ENCODE measurements at regions not wholly inside any gene's neighbourhood (a gene's known extent, or its start where the extent isn't known, plus 50 kb on each side); places are given as distances from the start of the nearest gene placed in this dataset.

DNA sequence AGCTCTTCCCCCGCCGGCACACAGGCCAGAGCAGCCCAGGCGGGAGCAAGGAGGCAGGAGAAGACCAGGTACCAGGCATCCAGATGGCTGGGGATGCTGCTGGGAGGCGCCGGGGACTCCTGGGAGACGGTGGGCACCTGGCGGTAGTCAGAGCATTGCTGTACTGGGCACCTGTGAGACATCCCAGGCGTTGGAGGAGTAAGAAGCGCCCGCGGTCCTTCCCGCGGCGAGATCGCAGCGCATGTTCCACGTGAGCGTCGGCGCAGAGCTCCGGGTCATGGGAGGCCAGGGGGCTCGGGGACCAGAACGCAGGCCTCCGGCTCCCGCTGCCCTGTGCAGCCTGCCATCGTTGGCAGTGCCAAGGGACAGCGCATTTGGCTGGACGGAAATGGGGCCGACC, 293.7 kb upstream of the CDYL start:
- H3K27ac Mint-ChIP-seq (ENCODE audit: unreplicated experiment) = no peak overlapping the region
- no peak for DNase-seq (ENCODE audit: low spot score)
- peaks cover 10% of the 10 kb centered on the region for H3K36me3 Mint-ChIP-seq (ENCODE audit: low read depth, unreplicated experiment)

DNA sequence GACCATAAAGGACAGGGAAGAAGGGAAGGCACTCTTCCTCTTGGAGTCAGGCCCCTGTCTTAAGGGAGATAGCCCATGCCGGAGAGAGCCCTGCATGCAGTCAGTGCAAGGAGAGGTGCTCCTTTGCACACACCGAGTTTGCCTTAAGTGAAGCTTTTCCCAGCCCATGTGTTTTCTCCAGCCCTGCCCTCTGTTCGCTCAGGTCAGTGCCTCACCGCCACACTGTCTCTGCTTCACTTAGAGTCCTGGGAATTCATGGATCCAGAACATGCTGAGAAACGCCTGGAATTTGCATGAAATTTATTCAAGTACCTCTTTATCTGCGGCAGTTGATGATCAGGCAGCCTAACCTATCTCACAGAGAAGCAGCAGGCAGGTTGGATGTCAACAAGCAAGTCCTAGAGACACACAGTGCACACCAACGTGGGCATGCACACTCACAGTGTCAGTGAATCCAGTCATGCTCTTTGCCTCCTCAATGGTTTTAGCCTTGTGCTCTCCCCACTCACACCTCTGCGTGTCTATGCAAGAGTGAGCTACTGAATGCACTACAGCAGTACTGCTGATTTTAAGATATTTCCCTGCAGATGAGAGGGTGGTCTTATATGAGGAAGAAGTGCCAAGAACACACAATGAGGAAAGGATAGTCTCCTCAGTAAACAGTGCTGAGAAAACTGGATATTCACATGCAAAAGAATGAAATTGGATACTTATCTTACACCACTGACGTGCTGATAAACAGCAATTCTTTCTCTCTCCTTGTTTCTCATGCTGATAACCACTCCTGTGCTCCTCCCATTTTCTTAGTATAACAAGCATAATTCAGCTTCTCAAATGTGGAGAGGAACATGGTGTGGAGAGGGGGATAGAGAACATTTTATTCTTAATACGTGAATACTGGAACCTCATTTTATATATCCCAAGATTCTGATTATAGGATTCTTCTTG, 295.1 kb upstream of the CDYL start:
- Mint-ChIP-seq H3K4me3 (ENCODE audit: unreplicated experiment) (no peak overlapping the region), H3K4me1 (ENCODE audit: unreplicated experiment) (peaks cover 6% of the 10 kb centered on the region), H3K27ac (ENCODE audit: unreplicated experiment) (no peak overlapping the region), H3K36me3 (ENCODE audit: low read depth, unreplicated experiment) (peaks cover 9% of the 10 kb centered on the region), H3K27me3 (ENCODE audit: unreplicated experiment) (peaks cover 3% of the 10 kb centered on the region), H3K9me3 (ENCODE audit: unreplicated experiment) (peaks cover 4% of the 10 kb centered on the region)
- no peak for DNase-seq (ENCODE audit: low spot score)
- no peak for TF ChIP-seq CTCF (IDR thresholded peaks at IDR 0.05; ENCODE audit: unreplicated experiment)

More for the DNA sequence above, 293.7 kb upstream of the CDYL start:
- H3K4me1 Mint-ChIP-seq (ENCODE audit: unreplicated experiment) = peaks cover 6% of the 10 kb centered on the region
- H3K27me3 Mint-ChIP-seq (ENCODE audit: unreplicated experiment) = peaks cover 3% of the 10 kb centered on the region
- H3K4me3 Mint-ChIP-seq (ENCODE audit: unreplicated experiment) = no peak overlapping the region
- peaks cover 5% of the 10 kb centered on the region for H3K9me3 Mint-ChIP-seq (ENCODE audit: unreplicated experiment)
- TF ChIP-seq CTCF (IDR thresholded peaks at IDR 0.05; ENCODE audit: unreplicated experiment) = no peak

GRCh38 chr6:4478098-4478497, 298.1 kb upstream of the CDYL start:
- DNase-seq (ENCODE audit: low spot score) = no peak
- Mint-ChIP-seq H3K4me1 (ENCODE audit: unreplicated experiment) (peaks cover 6% of the 10 kb centered on the region), H3K27ac (ENCODE audit: unreplicated experiment) (no peak overlapping the region), H3K4me3 (ENCODE audit: unreplicated experiment) (no peak overlapping the region), H3K9me3 (ENCODE audit: unreplicated experiment) (peaks cover under 1% of the 10 kb centered on the region), H3K27me3 (ENCODE audit: unreplicated experiment) (peaks cover 2% of the 10 kb centered on the region), H3K36me3 (ENCODE audit: low read depth, unreplicated experiment) (peaks cover 4% of the 10 kb centered on the region)
- no peak for TF ChIP-seq CTCF (IDR thresholded peaks at IDR 0.05; ENCODE audit: unreplicated experiment)

DNA sequence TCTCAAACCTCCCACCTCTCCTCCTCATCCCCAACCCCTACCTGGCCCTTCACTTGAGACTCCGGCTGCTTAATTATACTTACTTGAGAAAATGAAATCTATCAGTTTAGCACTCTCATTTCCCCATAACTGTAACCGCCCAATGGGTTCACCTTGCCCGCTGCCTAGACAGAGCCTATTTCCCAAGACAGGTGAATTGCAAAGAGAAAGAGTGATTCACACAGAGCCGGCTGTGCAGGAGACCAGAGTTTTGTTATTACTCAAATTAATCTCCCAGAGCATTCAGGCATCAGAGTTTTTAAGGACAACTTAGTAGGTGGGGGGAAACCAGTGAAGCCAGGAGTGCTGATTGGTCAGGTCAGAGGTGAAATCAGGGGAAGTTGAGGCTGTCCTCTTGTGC, 301.4 kb upstream of the CDYL start:
- Mint-ChIP-seq H3K4me1 (ENCODE audit: unreplicated experiment) (no peaks in the 10 kb centered on the region), H3K9me3 (ENCODE audit: unreplicated experiment) (peaks cover 20% of the 10 kb centered on the region), H3K36me3 (ENCODE audit: low read depth, unreplicated experiment) (peaks cover 12% of the 10 kb centered on the region), H3K4me3 (ENCODE audit: unreplicated experiment) (no peak overlapping the region), H3K27ac (ENCODE audit: unreplicated experiment) (no peak overlapping the region), H3K27me3 (ENCODE audit: unreplicated experiment) (peaks cover 4% of the 10 kb centered on the region)
- no peak for TF ChIP-seq CTCF (IDR thresholded peaks at IDR 0.05; ENCODE audit: unreplicated experiment)
- DNase-seq (ENCODE audit: low spot score) = no peak

GRCh38 chr6:4472969-4473642, 303.1 kb upstream of the CDYL start:
- H3K4me3 Mint-ChIP-seq (ENCODE audit: unreplicated experiment) = no peak overlapping the region
- TF ChIP-seq CTCF (IDR thresholded peaks at IDR 0.05; ENCODE audit: unreplicated experiment) = no peak
- no peak for DNase-seq (ENCODE audit: low spot score)
- H3K27ac Mint-ChIP-seq (ENCODE audit: unreplicated experiment) = no peak overlapping the region
- H3K27me3 Mint-ChIP-seq (ENCODE audit: unreplicated experiment) = peaks cover 4% of the 10 kb centered on the region
- H3K4me1 Mint-ChIP-seq (ENCODE audit: unreplicated experiment) = no peaks in the 10 kb centered on the region
- H3K36me3 Mint-ChIP-seq (ENCODE audit: low read depth, unreplicated experiment) = peaks cover 12% of the 10 kb centered on the region
- peaks cover 20% of the 10 kb centered on the region for H3K9me3 Mint-ChIP-seq (ENCODE audit: unreplicated experiment)

All from endothelial cell (in vitro differentiated cells).